ENCODE measurements at regions not wholly inside any gene's neighbourhood (a gene's known extent, or its start where the extent isn't known, plus 50 kb on each side); places are given as distances from the start of the nearest gene placed in this dataset.

GRCh38 chr4:135357091-135357490 lies 1155.5 kb upstream of the PABPC4L start:
- H3K4me3 ChIP-seq (replicated peaks in 1 of 3; ENCODE audit: insufficient read depth in 1 of 3, low read depth in 1 of 3, low read length in 3 of 3) = no peak overlapping the region
- no peaks in the 10 kb centered on the region for H3K79me2 ChIP-seq (ENCODE audit: control insufficient read depth, insufficient read depth, low read length)
- FAIRE-seq (no peak), DNase-seq (ENCODE audit: low read depth, low spot score) (no peak)
- H3K27me3 ChIP-seq (ENCODE audit: control insufficient read depth in 2 of 2, insufficient read depth in 2 of 2, low read length in 2 of 2) = no peaks in the 10 kb centered on the region
- no peaks in the 10 kb centered on the region for H3K4me1 ChIP-seq (ENCODE audit: control insufficient read depth, extremely low read depth, insufficient read depth, low read length)
- no peak overlapping the region for H3K9ac ChIP-seq (replicated peaks; ENCODE audit: extremely low read depth, insufficient read depth, low read length)
- no peaks in the 10 kb centered on the region for H3K9me1 ChIP-seq (replicated peaks; ENCODE audit: control insufficient read depth, extremely low read depth, insufficient read depth, low read length)
- no peak overlapping the region for H3K27ac ChIP-seq (ENCODE audit: insufficient read depth, low read depth, low read length)
- POLR2A ChIA-PET = no interaction called here
- H4K20me1 ChIP-seq (replicated peaks; ENCODE audit: control insufficient read depth, extremely low read depth, insufficient read depth, low read length) = no peaks in the 10 kb centered on the region
- H2AFZ ChIP-seq (ENCODE audit: low read depth, low read length) = no peak overlapping the region
- intact Hi-C loops (cut with micrococcal nuclease) = no loop called here
- dilution Hi-C loops (cut with MboI; ENCODE audit: extremely low pct_ligation_motif_present, low sequenced_read_pairs) = no loop called here
- H3K4me2 ChIP-seq (ENCODE audit: insufficient read depth, low read length) = no peak overlapping the region
- TF ChIP-seq MYC (IDR thresholded peaks at IDR 0.05; ENCODE audit: low read depth, low read length) (no peak), MAX (IDR thresholded peaks at IDR 0.05; ENCODE audit: insufficient read depth, insufficient read length) (no peak), POLR2A (IDR thresholded peaks at IDR 0.05; ENCODE audit: low read depth, low read length) (no peak), CTCF (IDR thresholded peaks at IDR 0.05; ENCODE audit: extremely low read depth in 1 of 2, insufficient read depth in 1 of 2, low read depth in 1 of 2, low read length in 2 of 2) (no peak), FOS (IDR thresholded peaks at IDR 0.05; ENCODE audit: borderline replicate concordance, insufficient read depth, low read length) (no peak), JUN (IDR thresholded peaks at IDR 0.05; ENCODE audit: borderline replicate concordance, insufficient read depth, insufficient read length, low read depth) (no peak), EZH2 (IDR thresholded peaks at IDR 0.05; ENCODE audit: borderline replicate concordance, low read depth, low read length, severe bottlenecking) (no peak), POLR2AphosphoS5 (IDR thresholded peaks at IDR 0.05; ENCODE audit: insufficient read depth, low read depth, low read length) (no peak), GATA2 (IDR thresholded peaks at IDR 0.05; ENCODE audit: insufficient read depth, insufficient read length, low read depth, low read length) (no peak)
- H3K9me3 ChIP-seq (replicated peaks; ENCODE audit: control insufficient read depth, insufficient read depth, low read length) = no peaks in the 10 kb centered on the region
- no TSS peak for BruUV-seq (replicated peaks)
- no peaks in the 10 kb centered on the region for H3K36me3 ChIP-seq (ENCODE audit: control insufficient read depth in 2 of 2, extremely low read depth in 1 of 2, insufficient read depth in 2 of 2, low read length in 2 of 2)
- CTCF ChIA-PET = interaction anchor here (0.6 to 0.7 kb wide), 2 partner anchors 20 to 43 kb away, joined by 3 read pairs; no protein-coding TSS in a partner anchor
